A549 (cell line): ENCODE measurements at regions not wholly inside any gene's neighbourhood (a gene's known extent, or its start where the extent isn't known, plus 50 kb on each side); places are given as distances from the start of the nearest gene placed in this dataset.

Experiments used
- ATAC-seq, 2 experiments: fragments of 200-7000 bp in 1 of 2; fragments of >200 bp in 1 of 2; cut with Nextera tagmentation in 1 of 2; cut with Tn5 transposase in 1 of 2; 3 replicates each; pipeline versions ENCODE4 v1.8.0 to v1.9.1; 2018 to 2020; ENCODE audit warnings: mild to moderate bottlenecking in 1 of 2, moderate library complexity in 1 of 2
- CTCF ChIA-PET: fragments of 300-600 bp; sonication (Branson Sonifier 250); formaldehyde crosslinking; extraction: SDS; loops from one replicate; lab custom pipeline; 2021; ENCODE audit warnings: antibody characterized with exemption, inconsistent platforms; lab: Yijun Ruan, JAX
- POLR2A ChIA-PET: fragments of 350-600 bp; formaldehyde crosslinking; extraction: SDS; loops from one replicate; lab custom pipeline; 2021; ENCODE audit warnings: antibody characterized with exemption, inconsistent platforms; lab: Yijun Ruan, JAX
- DNase-seq, 2 experiments: peaks; one replicate each; pipeline versions ENCODE4 v3.0.0 to v3.0.0-alpha.2; 2011 to 2016; ENCODE audit warnings: low read depth in 1 of 2, low spot score in 1 of 2
- FAIRE-seq: peaks from 2 replicates; lab custom pipeline; 2011; peaks lifted over from hg19 to GRCh38; lab: Jason Lieb, UNC
- H3K27ac ChIP-seq, 2 experiments: fragments of >200 bp; sonication (Bioruptor Twin); formaldehyde crosslinking; 3 replicates each; pipeline ENCODE4 v1.5.1; 2016 to 2017
- H3K4me1 ChIP-seq: fragments of >200 bp; sonication (Bioruptor Twin); formaldehyde crosslinking; 3 replicates; pipeline ENCODE4 v1.6.1; 2016
- H3K4me2 ChIP-seq: fragments of >200 bp; sonication (Bioruptor Twin); formaldehyde crosslinking; 3 replicates; pipeline ENCODE4 v1.6.1; 2016
- H3K4me3 ChIP-seq: fragments of >200 bp; sonication (Bioruptor Twin); formaldehyde crosslinking; 3 replicates; pipeline ENCODE4 v1.5.1; 2016
- H3K9me3 ChIP-seq: fragments of >200 bp; sonication (Bioruptor Twin); formaldehyde crosslinking; 3 replicates; pipeline ENCODE4 v1.6.1; 2016
- CBX8 ChIP-seq: fragments of 200-600 bp; sonication (generic); IDR thresholded peaks from 2 replicates; pipeline ENCODE4 v1.6.1; 2016
- CHD2 ChIP-seq: fragments of 150-350 bp; IDR thresholded peaks from 2 replicates; pipeline ENCODE4 v1.6.1; 2014; ENCODE audit warnings: low read length; ENCODE audit not compliant: partially characterized antibody
- EHMT2 ChIP-seq: fragments of 200-600 bp; sonication (generic); IDR thresholded peaks from 2 replicates; pipeline ENCODE4 v1.6.1; 2016; ENCODE audit warnings: antibody characterized with exemption, low read depth, mild to moderate bottlenecking, moderate library complexity
- ESRRA ChIP-seq: fragments of 150-350 bp; IDR thresholded peaks from 2 replicates; pipeline ENCODE4 v1.6.1; 2014; ENCODE audit warnings: mild to moderate bottlenecking, low read length, borderline replicate concordance
- FOSB ChIP-seq: fragments of 250-450 bp; sonication (Bioruptor Pico); IDR thresholded peaks from 2 replicates; pipeline ENCODE4 v1.5.0; 2020; ENCODE audit warnings: mild to moderate bottlenecking, moderate library complexity
- FOSL2 ChIP-seq, 2 experiments: fragments of 450-650 bp in 1 of 2; fragments of >200 bp in 1 of 2; sonication (Bioruptor Twin) in 1 of 2; formaldehyde crosslinking; IDR thresholded peaks; 2 replicates each; pipeline versions ENCODE4 v1.5.0 to v1.6.1; 2016 to 2020; ENCODE audit warnings: mild to moderate bottlenecking in 1 of 2, moderate library complexity in 1 of 2
- HEYL ChIP-seq: fragments of 250-450 bp; sonication (Bioruptor Pico); IDR thresholded peaks from 2 replicates; pipeline ENCODE4 v1.8.0; 2021; ENCODE audit warnings: mild to moderate bottlenecking, moderate library complexity
- HOXA7 ChIP-seq: fragments of 250-450 bp; sonication (Bioruptor Pico); IDR thresholded peaks from 2 replicates; pipeline ENCODE4 v1.5.0; 2020; ENCODE audit warnings: mild to moderate bottlenecking, moderate library complexity
- JUNB ChIP-seq: fragments of >200 bp; sonication (Bioruptor Twin); formaldehyde crosslinking; IDR thresholded peaks from 2 replicates; pipeline ENCODE4 v1.6.1; 2016
- KDM1A ChIP-seq: fragments of 200-600 bp; sonication (generic); IDR thresholded peaks from 2 replicates; pipeline ENCODE4 v1.6.1; 2016; ENCODE audit warnings: low read depth, mild to moderate bottlenecking
- MAFK ChIP-seq: fragments of 450-650 bp; IDR thresholded peaks from 2 replicates; pipeline ENCODE4 v1.6.1; 2014; ENCODE audit not compliant: partially characterized antibody
- NPAS2 ChIP-seq: fragments of 250-450 bp; sonication (Bioruptor Pico); IDR thresholded peaks from 2 replicates; pipeline ENCODE4 v1.8.0; 2022; ENCODE audit warnings: mild to moderate bottlenecking, moderate library complexity, borderline replicate concordance
- NR3C1 ChIP-seq: fragments of >200 bp; sonication (Bioruptor Twin); formaldehyde crosslinking; IDR thresholded peaks from 3 replicates; pipeline ENCODE4 v1.6.1; 2017
- RFX5 ChIP-seq: fragments of 450-650 bp; IDR thresholded peaks from 2 replicates; pipeline ENCODE4 v1.7.1; 2014; ENCODE audit warnings: antibody characterized with exemption, mild to moderate bottlenecking, moderate library complexity
- SMC3 ChIP-seq: fragments of >200 bp; sonication (Bioruptor Twin); formaldehyde crosslinking; IDR thresholded peaks from 3 replicates; pipeline ENCODE4 v1.6.1; 2018; ENCODE audit warnings: inconsistent platforms
- TFCP2L1 ChIP-seq: fragments of 250-450 bp; sonication (Bioruptor Pico); IDR thresholded peaks from 2 replicates; pipeline ENCODE4 v1.5.0; 2021; ENCODE audit warnings: mild to moderate bottlenecking
- ZNF302 ChIP-seq: fragments of 250-450 bp; sonication (Bioruptor Pico); IDR thresholded peaks from 2 replicates; pipeline ENCODE4 v1.9.0; 2021; ENCODE audit warnings: inconsistent platforms, mild to moderate bottlenecking, moderate library complexity
- WGBS: methylation state at CpG from one replicate; pipeline ENCODE4 v1.1.6; 2017; ENCODE audit errors: missing lambda C conversion rate; 5-methylcytosine and 5-hydroxymethylcytosine counted together
- TF ChIP-seq, protein P1 (sequence below): fragments of 250-450 bp; sonication (Bioruptor Pico); IDR thresholded peaks from 2 replicates; pipeline ENCODE4 v1.5.0; 2020; ENCODE audit warnings: low read depth, mild to moderate bottlenecking, moderate library complexity
- TF ChIP-seq, protein P2 (sequence below): IDR thresholded peaks from 2 replicates; pipeline ENCODE4 v1.6.1; 2012
- TF ChIP-seq, protein P3 (sequence below): fragments of 250-450 bp; sonication (Bioruptor Pico); IDR thresholded peaks from 2 replicates; pipeline ENCODE4 v1.5.0; 2021; ENCODE audit warnings: mild to moderate bottlenecking, moderate library complexity, borderline replicate concordance
- TF ChIP-seq, protein P4 (sequence below): fragments of >200 bp; sonication (Bioruptor Twin); formaldehyde crosslinking; IDR thresholded peaks from 3 replicates; pipeline ENCODE4 v1.5.1; 2016
- TF ChIP-seq, protein P5 (sequence below): fragments of >200 bp; sonication (Bioruptor Twin); formaldehyde crosslinking; IDR thresholded peaks from 3 replicates; pipeline ENCODE4 v1.6.1; 2016
- TF ChIP-seq, protein P6 (sequence below): fragments of 200-600 bp; sonication (generic); IDR thresholded peaks from 2 replicates; pipeline ENCODE4 v1.6.1; 2016; ENCODE audit warnings: antibody characterized with exemption, mild to moderate bottlenecking, moderate library complexity

DNA sequence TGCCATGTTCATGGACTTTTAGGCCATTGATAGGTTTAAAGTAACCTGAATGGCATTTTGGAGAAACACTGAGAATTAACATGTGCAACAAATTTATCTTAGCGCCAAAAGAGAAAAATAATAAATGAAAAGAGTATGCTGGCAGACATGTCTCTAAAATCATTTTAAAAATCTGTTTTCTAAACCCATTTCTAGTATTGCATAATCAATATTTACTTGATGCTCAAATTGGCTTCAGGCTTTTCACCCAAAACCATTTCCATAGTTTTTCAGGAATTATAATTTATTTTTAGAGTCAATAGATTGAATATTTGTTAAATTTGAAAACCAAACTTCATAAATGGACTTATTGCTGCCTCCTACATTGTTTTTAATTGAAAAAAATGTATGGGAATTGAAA, 423.0 kb downstream of the PLOD2 start:
- no peak for FAIRE-seq
- WGBS: 84% methylated on average over 1 of the region's 1 CpG
- DNase-seq: no peak
- TF ChIP-seq EHMT2 (no peak), NR3C1 (no peak), CHD2 (no peak), KDM1A (no peak), HOXA7 (no peak), HEYL (CRISPR knock-in tag) (no peak), SMC3 (no peak), ESRRA (no peak), NPAS2 (CRISPR knock-in tag) (no peak), FOSB (CRISPR knock-in tag) (no peak), RFX5 (no peak), FOSL2 (IDR thresholded peaks at IDR 0.05) (no peak), FOSL2 (CRISPR knock-in tag; IDR thresholded peaks at IDR 0.05) (no peak)
- TF ChIP-seq, protein P1, sequence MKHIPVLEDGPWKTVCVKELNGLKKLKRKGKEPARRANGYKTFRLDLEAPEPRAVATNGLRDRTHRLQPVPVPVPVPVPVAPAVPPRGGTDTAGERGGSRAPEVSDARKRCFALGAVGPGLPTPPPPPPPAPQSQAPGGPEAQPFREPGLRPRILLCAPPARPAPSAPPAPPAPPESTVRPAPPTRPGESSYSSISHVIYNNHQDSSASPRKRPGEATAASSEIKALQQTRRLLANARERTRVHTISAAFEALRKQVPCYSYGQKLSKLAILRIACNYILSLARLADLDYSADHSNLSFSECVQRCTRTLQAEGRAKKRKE (CRISPR knock-in tag): no peak
- TF ChIP-seq, protein P2, sequence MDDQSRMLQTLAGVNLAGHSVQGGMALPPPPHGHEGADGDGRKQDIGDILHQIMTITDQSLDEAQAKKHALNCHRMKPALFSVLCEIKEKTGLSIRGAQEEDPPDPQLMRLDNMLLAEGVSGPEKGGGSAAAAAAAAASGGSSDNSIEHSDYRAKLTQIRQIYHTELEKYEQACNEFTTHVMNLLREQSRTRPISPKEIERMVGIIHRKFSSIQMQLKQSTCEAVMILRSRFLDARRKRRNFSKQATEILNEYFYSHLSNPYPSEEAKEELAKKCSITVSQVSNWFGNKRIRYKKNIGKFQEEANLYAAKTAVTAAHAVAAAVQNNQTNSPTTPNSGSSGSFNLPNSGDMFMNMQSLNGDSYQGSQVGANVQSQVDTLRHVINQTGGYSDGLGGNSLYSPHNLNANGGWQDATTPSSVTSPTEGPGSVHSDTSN: no peak
- TF ChIP-seq, protein P3, sequence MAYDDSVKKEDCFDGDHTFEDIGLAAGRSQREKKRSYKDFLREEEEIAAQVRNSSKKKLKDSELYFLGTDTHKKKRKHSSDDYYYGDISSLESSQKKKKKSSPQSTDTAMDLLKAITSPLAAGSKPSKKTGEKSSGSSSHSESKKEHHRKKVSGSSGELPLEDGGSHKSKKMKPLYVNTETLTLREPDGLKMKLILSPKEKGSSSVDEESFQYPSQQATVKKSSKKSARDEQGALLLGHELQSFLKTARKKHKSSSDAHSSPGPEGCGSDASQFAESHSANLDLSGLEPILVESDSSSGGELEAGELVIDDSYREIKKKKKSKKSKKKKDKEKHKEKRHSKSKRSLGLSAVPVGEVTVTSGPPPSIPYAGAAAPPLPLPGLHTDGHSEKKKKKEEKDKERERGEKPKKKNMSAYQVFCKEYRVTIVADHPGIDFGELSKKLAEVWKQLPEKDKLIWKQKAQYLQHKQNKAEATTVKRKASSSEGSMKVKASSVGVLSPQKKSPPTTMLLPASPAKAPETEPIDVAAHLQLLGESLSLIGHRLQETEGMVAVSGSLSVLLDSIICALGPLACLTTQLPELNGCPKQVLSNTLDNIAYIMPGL: no peak
- TF ChIP-seq, protein P4, sequence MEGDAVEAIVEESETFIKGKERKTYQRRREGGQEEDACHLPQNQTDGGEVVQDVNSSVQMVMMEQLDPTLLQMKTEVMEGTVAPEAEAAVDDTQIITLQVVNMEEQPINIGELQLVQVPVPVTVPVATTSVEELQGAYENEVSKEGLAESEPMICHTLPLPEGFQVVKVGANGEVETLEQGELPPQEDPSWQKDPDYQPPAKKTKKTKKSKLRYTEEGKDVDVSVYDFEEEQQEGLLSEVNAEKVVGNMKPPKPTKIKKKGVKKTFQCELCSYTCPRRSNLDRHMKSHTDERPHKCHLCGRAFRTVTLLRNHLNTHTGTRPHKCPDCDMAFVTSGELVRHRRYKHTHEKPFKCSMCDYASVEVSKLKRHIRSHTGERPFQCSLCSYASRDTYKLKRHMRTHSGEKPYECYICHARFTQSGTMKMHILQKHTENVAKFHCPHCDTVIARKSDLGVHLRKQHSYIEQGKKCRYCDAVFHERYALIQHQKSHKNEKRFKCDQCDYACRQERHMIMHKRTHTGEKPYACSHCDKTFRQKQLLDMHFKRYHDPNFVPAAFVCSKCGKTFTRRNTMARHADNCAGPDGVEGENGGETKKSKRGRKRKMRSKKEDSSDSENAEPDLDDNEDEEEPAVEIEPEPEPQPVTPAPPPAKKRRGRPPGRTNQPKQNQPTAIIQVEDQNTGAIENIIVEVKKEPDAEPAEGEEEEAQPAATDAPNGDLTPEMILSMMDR: no peak
- TF ChIP-seq, protein P5, sequence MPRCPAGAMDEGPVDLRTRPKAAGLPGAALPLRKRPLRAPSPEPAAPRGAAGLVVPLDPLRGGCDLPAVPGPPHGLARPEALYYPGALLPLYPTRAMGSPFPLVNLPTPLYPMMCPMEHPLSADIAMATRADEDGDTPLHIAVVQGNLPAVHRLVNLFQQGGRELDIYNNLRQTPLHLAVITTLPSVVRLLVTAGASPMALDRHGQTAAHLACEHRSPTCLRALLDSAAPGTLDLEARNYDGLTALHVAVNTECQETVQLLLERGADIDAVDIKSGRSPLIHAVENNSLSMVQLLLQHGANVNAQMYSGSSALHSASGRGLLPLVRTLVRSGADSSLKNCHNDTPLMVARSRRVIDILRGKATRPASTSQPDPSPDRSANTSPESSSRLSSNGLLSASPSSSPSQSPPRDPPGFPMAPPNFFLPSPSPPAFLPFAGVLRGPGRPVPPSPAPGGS: no peak
- no peak for ATAC-seq
- no peak overlapping the region for H3K4me3 ChIP-seq
- no peak overlapping the region for H3K27ac ChIP-seq
- no peaks in the 10 kb centered on the region for H3K4me1 ChIP-seq
- POLR2A ChIA-PET: no interaction called here
- CTCF ChIA-PET: no interaction called here
- H3K4me2 ChIP-seq: no peak overlapping the region
- no peaks in the 10 kb centered on the region for H3K9me3 ChIP-seq

DNA sequence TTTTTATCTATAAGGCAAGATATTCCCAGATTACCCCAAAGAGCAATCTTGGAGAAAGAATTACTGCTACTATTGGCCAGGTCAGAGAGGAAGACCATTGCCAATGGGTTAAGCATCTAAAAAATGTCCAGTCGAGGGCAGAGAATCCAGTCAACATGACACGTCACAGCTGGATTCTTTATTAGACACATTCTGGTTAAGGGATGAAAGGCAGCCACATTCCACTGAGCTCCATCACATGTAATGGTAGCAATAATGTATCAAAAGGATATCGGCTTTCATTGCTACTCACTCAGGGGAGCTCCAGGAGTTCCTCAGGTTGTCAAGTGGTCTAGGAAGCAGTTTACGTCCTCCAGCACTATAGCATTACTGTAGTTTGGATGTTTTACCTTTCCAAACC, 421.1 kb downstream of the PLOD2 start:
- no peak overlapping the region for H3K4me3 ChIP-seq
- no peaks in the 10 kb centered on the region for H3K9me3 ChIP-seq
- no peak overlapping the region for H3K27ac ChIP-seq
- no peaks in the 10 kb centered on the region for H3K4me1 ChIP-seq
- 26% methylated on average over 4 of the region's 4 CpGs for WGBS
- FAIRE-seq (no peak), ATAC-seq (no peak), DNase-seq (no peak)
- ChIA-PET POLR2A (no interaction called here), CTCF (interaction anchor here (0.7 kb wide), 1 partner anchor 47 kb away, joined by 3 read pairs; no protein-coding TSS in a partner anchor)
- TF ChIP-seq FOSL2 (IDR thresholded peaks at IDR 0.05) (no peak), FOSL2 (CRISPR knock-in tag; IDR thresholded peaks at IDR 0.05) (no peak), JUNB (no peak), ZNF302 (CRISPR knock-in tag) (no peak), MAFK (no peak), CBX8 (no peak), TFCP2L1 (no peak)
- TF ChIP-seq, protein P2: no peak
- TF ChIP-seq, protein P6, sequence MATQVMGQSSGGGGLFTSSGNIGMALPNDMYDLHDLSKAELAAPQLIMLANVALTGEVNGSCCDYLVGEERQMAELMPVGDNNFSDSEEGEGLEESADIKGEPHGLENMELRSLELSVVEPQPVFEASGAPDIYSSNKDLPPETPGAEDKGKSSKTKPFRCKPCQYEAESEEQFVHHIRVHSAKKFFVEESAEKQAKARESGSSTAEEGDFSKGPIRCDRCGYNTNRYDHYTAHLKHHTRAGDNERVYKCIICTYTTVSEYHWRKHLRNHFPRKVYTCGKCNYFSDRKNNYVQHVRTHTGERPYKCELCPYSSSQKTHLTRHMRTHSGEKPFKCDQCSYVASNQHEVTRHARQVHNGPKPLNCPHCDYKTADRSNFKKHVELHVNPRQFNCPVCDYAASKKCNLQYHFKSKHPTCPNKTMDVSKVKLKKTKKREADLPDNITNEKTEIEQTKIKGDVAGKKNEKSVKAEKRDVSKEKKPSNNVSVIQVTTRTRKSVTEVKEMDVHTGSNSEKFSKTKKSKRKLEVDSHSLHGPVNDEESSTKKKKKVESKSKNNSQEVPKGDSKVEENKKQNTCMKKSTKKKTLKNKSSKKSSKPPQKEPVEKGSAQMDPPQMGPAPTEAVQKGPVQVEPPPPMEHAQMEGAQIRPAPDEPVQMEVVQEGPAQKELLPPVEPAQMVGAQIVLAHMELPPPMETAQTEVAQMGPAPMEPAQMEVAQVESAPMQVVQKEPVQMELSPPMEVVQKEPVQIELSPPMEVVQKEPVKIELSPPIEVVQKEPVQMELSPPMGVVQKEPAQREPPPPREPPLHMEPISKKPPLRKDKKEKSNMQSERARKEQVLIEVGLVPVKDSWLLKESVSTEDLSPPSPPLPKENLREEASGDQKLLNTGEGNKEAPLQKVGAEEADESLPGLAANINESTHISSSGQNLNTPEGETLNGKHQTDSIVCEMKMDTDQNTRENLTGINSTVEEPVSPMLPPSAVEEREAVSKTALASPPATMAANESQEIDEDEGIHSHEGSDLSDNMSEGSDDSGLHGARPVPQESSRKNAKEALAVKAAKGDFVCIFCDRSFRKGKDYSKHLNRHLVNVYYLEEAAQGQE: no peak
- no peak overlapping the region for H3K4me2 ChIP-seq
